Sigmoid colon (tissue), 6 donors: ENCODE measurements at regions not wholly inside any gene's neighbourhood (a gene's known extent, or its start where the extent isn't known, plus 50 kb on each side); places are given as distances from the start of the nearest gene placed in this dataset.

Experiments used
- DNase-seq: peaks from one replicate; pipeline ENCODE4 v3.0.0-alpha.2; 2019
- H3K27ac ChIP-seq, 4 donors: fragments of 200-600 bp; sonication (generic); one replicate each; pipeline ENCODE4 v1.5.1; 2016 to 2019; ENCODE audit warnings: mild to moderate bottlenecking in 1 of 4
- H3K27me3 ChIP-seq, 3 donors: fragments of 200-600 bp; sonication (generic); one replicate each; pipeline ENCODE4 v1.5.1; 2019; ENCODE audit warnings: mild to moderate bottlenecking in 1 of 3
- H3K36me3 ChIP-seq, 4 donors: fragments of 200-600 bp; sonication (generic); one replicate each; pipeline ENCODE4 v1.5.1; 2016 to 2019
- H3K4me1 ChIP-seq, 4 donors: fragments of 200-600 bp; sonication (generic); one replicate each; pipeline ENCODE4 v1.5.1; 2017 to 2019
- H3K4me3 ChIP-seq, 4 donors: fragments of 200-600 bp; sonication (generic); one replicate each; pipeline ENCODE4 v1.5.1; 2017 to 2019; ENCODE audit warnings: mild to moderate bottlenecking in 2 of 4, moderate library complexity in 1 of 4
- H3K9me3 ChIP-seq, 4 donors: fragments of 200-600 bp in 3 of 4; sonication (generic) in 3 of 4; one replicate each; pipeline versions ENCODE4 v1.5.1 to v1.6.1; 2013 to 2019
- EP300 ChIP-seq, 4 donors: sonication (generic); formaldehyde crosslinking; IDR thresholded peaks; one replicate each; pipeline ENCODE4 v1.6.1; 2017; ENCODE audit warnings: antibody characterized with exemption in 4 of 4
- POLR2A ChIP-seq, 2 donors: fragments of 450-650 bp; IDR thresholded peaks; one replicate each; pipeline ENCODE4 v1.6.1; 2016; ENCODE audit warnings: antibody characterized with exemption in 2 of 2, mild to moderate bottlenecking in 2 of 2, moderate library complexity in 2 of 2
- POLR2AphosphoS5 ChIP-seq, 4 donors: sonication (generic); formaldehyde crosslinking; IDR thresholded peaks; one replicate each; pipeline ENCODE4 v1.6.1; 2017; ENCODE audit warnings: antibody characterized with exemption in 4 of 4
- WGBS, 2 donors: extraction: QIAGEN DNeasy Blood & Tissue Kit; methylation state at CpG; one replicate each; pipeline ENCODE4 v1.1.7; 2013; 5-methylcytosine and 5-hydroxymethylcytosine counted together
- intact Hi-C: fragments of 100-400 bp; cut with DNase I; formaldehyde crosslinking; loops from one replicate; pipeline ENCODE4 v1.15.1; 2023
- TF ChIP-seq, protein P1 (sequence below), 4 experiments: fragments of 450-650 bp in 3 of 4; fragments of 200-600 bp in 1 of 4; IDR thresholded peaks; one replicate each; pipeline ENCODE4 v1.5.1; 2016 to 2019; ENCODE audit warnings: antibody characterized with exemption in 4 of 4, mild to moderate bottlenecking in 3 of 4, moderate library complexity in 2 of 4
- donor health status: healthy with polysubstance abuse.
- donor health status: healthy.

DNA sequence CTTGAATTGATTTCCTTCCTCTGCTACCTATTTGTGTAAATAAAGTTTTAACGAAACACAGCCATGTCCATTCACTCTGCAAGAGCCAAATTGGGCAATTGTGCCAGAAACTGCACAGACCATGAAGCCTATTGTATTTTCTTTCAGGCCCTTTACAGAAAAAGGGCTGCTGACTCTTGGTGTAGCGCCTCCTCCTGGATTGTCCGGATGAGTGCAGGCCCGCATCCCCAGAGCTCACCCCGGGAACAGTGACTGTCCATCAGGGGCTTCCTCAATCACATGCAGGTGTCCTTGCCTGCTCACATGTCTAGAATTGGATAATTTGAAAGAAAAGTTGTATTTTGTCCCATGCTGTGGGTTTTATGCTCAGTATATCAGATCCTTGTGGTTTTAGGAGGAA is 1282.2 kb downstream of the AACS start:
- Histone ChIP-seq H3K4me3 (no peak overlapping the region), H3K36me3 (no peaks in the 10 kb centered on the region), H3K27me3 (no peaks in the 10 kb centered on the region), H3K4me1 (no peaks in the 10 kb centered on the region), H3K9me3 (peaks cover 0 to 10% (median 0%) of the 10 kb centered on the region in 4 donors), H3K27ac (no peak overlapping the region)
- TF ChIP-seq EP300 (IDR thresholded peaks at IDR 0.05) (no peak), POLR2AphosphoS5 (IDR thresholded peaks at IDR 0.05) (no peak), POLR2A (IDR thresholded peaks at IDR 0.05) (no peak)
- TF ChIP-seq, protein P1, sequence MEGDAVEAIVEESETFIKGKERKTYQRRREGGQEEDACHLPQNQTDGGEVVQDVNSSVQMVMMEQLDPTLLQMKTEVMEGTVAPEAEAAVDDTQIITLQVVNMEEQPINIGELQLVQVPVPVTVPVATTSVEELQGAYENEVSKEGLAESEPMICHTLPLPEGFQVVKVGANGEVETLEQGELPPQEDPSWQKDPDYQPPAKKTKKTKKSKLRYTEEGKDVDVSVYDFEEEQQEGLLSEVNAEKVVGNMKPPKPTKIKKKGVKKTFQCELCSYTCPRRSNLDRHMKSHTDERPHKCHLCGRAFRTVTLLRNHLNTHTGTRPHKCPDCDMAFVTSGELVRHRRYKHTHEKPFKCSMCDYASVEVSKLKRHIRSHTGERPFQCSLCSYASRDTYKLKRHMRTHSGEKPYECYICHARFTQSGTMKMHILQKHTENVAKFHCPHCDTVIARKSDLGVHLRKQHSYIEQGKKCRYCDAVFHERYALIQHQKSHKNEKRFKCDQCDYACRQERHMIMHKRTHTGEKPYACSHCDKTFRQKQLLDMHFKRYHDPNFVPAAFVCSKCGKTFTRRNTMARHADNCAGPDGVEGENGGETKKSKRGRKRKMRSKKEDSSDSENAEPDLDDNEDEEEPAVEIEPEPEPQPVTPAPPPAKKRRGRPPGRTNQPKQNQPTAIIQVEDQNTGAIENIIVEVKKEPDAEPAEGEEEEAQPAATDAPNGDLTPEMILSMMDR (IDR thresholded peaks at IDR 0.05), result no peak
- intact Hi-C loops, result no loop called here
- WGBS, 2 donors, result 66 to 83% methylated on average over 5 of the region's 5 CpGs
- no peak for DNase-seq

DNA sequence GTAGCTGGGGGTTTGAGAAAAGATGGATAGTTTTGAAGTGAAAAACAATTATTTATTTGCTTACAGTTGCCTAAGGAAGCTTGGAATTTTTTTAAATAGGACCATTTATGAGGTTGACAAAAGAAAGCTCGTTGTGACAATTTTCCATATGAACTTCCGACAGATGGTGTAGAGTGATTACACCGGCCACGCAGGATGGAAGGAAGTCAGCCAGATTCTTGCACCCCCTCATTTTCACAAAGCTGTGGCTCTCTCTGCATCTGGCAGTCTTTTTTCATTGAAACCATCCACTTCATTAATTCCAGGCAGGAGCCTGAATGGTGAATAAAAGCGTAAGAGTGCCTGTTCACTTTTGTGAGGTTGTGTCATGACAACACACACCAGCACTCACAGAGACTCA is 1284.1 kb downstream of the AACS start:
- DNase-seq, result no peak
- WGBS, 2 donors, result 87 to 88% methylated on average over 5 of the region's 5 CpGs
- intact Hi-C loops, result no loop called here

DNA sequence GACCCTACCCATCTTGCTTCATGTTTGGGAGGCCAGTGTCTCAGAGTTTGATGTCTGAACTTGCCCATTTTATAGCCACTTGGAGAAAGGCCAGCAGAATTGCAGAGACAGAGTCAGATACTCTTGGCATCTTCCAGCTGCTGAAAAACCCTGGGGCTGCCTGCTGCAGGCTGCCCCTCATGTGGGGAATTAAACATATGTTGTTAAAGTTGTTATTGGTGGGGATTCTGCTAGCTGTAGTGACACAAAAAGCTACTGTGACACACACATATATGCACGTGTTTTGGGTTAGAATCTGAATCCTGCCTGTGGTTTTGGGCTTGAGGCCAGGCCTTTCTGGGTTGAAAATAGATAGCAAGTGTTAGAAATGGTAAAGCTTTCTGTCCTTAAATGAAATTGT is 1288.4 kb downstream of the AACS start:
- H3K4me1 ChIP-seq, result no peaks in the 10 kb centered on the region
- no peak for DNase-seq
- no peak overlapping the region for H3K27ac ChIP-seq
- H3K27me3 ChIP-seq, result no peaks in the 10 kb centered on the region
- H3K4me3 ChIP-seq, result no peak overlapping the region
- no peaks in the 10 kb centered on the region for H3K36me3 ChIP-seq
- H3K9me3 ChIP-seq, result peaks cover 0 to 13% (median 0%) of the 10 kb centered on the region in 4 donors
- intact Hi-C loops, result no loop called here
- 27 to 48% methylated on average over 1 of the region's 1 CpG for WGBS, 2 donors
- TF ChIP-seq, protein P1 (IDR thresholded peaks at IDR 0.05), result no peak
- TF ChIP-seq POLR2AphosphoS5 (IDR thresholded peaks at IDR 0.05) (no peak), POLR2A (IDR thresholded peaks at IDR 0.05) (no peak)

More for the DNA sequence above, 1284.1 kb downstream of the AACS start:
- Histone ChIP-seq H3K4me1 (no peaks in the 10 kb centered on the region), H3K27me3 (no peaks in the 10 kb centered on the region), H3K27ac (no peak overlapping the region), H3K4me3 (no peak overlapping the region), H3K9me3 (peaks cover 0 to 12% (median 0%) of the 10 kb centered on the region in 4 donors), H3K36me3 (no peaks in the 10 kb centered on the region)
- TF ChIP-seq, protein P1 (IDR thresholded peaks at IDR 0.05), result no peak
- no peak for TF ChIP-seq POLR2AphosphoS5 (IDR thresholded peaks at IDR 0.05)
- TF ChIP-seq EP300 (IDR thresholded peaks at IDR 0.05), result no peak
- no peak for TF ChIP-seq POLR2A (IDR thresholded peaks at IDR 0.05)

DNA sequence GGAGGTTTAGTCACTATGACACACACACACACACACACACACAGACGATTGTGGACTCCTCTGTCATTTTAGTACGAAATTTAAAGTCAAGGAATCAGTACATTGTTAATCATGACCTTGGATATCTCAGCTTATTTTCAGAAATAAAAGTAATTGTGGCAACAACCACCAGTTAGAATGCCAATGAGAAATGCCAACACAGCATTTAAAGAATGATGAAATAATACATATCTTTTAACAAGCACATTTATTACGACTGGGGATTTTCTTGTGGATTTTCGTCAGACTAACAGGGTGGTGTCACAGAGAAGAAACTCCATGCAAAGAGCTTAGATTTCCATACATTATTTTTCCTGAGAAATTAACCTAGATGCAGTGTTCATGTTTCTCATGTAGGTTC is 1289.4 kb downstream of the AACS start:
- no peaks in the 10 kb centered on the region for H3K4me1 ChIP-seq
- WGBS, 2 donors, result 62 to 78% methylated on average over 4 of the region's 4 CpGs
- H3K4me3 ChIP-seq, result no peak overlapping the region
- no peaks in the 10 kb centered on the region for H3K27me3 ChIP-seq
- H3K27ac ChIP-seq, result no peak overlapping the region
- H3K9me3 ChIP-seq, result peaks cover 0 to 13% (median 0%) of the 10 kb centered on the region in 4 donors
- DNase-seq, result no peak
- TF ChIP-seq POLR2AphosphoS5 (IDR thresholded peaks at IDR 0.05), result no peak
- no peak for TF ChIP-seq EP300 (IDR thresholded peaks at IDR 0.05)
- no peak for TF ChIP-seq POLR2A (IDR thresholded peaks at IDR 0.05)
- TF ChIP-seq, protein P1 (IDR thresholded peaks at IDR 0.05), result no peak
- H3K36me3 ChIP-seq, result no peaks in the 10 kb centered on the region
- intact Hi-C loops, result no loop called here

- Histone ChIP-seq H3K4me1 (no peaks in the 10 kb centered on the region), H3K36me3 (no peaks in the 10 kb centered on the region), H3K9me3 (peaks cover 0 to 13% (median 0%) of the 10 kb centered on the region in 4 donors), H3K27ac (no peak overlapping the region), H3K4me3 (no peak overlapping the region), H3K27me3 (no peaks in the 10 kb centered on the region)
- TF ChIP-seq POLR2A (IDR thresholded peaks at IDR 0.05), result no peak
- WGBS, 2 donors, result 79 to 84% methylated on average over 2 of the region's 2 CpGs
- no peak for DNase-seq
- intact Hi-C loops, result no loop called here
Measured at GRCh38 chr12:126355346-126355745, 1290.1 kb downstream of the AACS start.
